Superior temporal gyrus (tissue), 1 donor: ENCODE measurements at regions not wholly inside any gene's neighbourhood (a gene's known extent, or its start where the extent isn't known, plus 50 kb on each side); places are given as distances from the start of the nearest gene placed in this dataset.

Experiments used
- DNase-seq: peaks from one replicate; pipeline ENCODE4 v3.0.0-alpha.2; 2016; ENCODE audit errors: extremely low spot score

DNA sequence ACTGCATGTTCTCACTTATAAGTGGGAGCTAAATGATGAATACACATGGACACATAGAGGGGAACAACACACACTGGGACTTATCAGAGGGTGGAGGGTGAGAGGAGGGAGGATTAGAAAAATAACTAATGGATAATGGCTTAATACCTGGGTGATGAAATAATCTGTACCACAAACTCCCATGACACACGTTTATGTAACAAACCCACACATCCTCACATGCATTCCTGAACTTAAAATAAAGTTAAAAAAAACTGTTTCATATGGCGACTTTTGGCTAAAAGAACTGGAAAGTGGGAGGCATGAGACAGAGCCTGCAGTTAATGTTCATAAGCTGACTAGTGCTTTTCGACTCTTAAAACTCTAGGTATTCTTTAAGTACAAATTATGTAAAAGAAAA is 98.9 kb upstream of the NPFFR2 start:
- DNase-seq: peak; percentile 40

DNA sequence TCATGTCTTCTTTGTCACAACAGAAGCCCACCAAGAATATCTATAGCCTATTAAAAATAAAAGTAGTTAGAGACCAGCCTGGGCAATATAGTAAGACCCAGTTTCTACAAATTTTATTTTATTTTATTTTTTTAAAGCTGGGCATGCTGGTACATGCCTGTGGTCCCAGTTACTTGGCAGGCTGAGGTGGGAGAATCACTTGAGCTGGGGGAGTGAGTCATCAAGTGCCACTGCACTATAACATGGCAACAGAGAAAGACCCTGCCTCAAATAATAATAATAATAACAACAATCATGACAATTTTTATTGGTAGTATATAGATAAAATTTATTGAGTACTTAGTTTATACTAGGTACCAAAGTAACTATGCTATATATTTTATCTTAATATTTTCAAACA is 93.0 kb upstream of the NPFFR2 start:
- no peak for DNase-seq

DNA sequence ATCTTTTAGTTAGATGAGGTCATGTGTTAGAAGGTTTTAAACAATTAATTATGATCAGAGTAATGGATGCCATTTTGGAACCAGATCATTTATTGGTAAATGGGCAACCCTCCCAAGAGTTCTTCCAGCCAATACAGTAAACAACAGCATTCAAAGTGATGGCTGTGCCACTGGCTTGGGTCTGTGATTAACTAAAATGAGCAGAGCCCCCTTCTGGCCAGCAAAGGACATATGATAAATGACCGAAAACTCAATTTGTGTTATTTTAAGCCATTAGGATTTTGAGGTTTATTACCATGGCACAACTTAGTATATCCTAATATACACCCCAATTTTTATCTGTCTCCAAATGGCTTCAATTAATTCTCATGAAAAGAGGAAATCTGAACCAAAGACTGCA is 90.8 kb upstream of the NPFFR2 start:
- DNase-seq: no peak

DNA sequence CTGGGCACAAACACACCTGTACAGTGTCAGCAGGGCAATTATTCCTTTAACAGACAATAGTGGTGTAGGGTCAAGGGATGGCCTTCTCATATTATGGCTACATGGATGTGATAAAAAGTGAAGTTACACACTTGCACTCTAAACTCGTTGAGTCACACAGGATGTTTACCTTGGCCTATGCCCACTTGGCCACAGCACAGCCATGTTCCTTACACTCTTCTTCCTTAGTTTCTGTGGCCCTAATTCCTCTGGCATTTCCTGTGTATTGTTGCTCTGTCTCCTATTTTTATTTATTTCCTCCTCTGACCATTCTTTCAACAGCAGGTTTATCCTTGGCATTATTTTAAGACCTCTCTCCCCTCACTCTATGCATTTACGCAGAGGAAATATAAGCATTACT is 86.8 kb upstream of the NPFFR2 start:
- DNase-seq: no peak

DNA sequence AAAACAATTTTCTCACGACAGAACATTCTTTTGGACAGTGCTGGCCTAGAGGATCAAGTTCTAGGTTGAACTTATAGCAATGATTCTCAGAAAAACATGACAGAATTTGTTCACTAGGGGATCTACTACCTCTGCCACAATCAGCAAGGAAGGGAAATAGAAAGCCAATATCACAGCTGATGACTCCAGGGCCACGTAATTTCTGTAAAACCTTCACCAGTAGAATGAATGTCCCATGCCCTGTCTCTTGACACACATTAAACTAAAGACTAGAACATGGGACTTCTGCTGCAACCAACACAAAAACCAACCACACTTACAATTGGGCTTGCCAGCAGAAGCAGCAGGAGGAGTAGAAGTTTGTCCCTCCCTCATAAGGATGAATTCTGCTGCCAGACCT is 86.0 kb upstream of the NPFFR2 start:
- no peak for DNase-seq

DNA sequence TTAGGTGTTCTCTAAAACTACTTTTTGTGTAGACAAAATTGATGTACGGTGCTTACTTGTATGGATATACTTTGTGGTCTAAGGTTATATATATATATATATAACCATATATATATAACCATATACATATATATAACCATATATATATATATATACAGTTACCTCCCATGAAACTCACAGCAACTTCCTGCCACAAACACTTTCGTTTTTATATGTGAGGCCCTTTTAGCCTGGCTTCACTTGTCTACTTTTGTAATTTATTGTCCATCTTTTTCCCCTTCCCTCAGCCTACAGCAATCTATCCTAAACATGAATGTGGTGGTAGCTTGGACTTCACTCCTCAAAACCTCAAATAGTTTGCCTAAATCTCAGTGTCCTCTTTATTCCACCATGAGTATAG is 72.8 kb upstream of the NPFFR2 start:
- DNase-seq: no peak

DNA sequence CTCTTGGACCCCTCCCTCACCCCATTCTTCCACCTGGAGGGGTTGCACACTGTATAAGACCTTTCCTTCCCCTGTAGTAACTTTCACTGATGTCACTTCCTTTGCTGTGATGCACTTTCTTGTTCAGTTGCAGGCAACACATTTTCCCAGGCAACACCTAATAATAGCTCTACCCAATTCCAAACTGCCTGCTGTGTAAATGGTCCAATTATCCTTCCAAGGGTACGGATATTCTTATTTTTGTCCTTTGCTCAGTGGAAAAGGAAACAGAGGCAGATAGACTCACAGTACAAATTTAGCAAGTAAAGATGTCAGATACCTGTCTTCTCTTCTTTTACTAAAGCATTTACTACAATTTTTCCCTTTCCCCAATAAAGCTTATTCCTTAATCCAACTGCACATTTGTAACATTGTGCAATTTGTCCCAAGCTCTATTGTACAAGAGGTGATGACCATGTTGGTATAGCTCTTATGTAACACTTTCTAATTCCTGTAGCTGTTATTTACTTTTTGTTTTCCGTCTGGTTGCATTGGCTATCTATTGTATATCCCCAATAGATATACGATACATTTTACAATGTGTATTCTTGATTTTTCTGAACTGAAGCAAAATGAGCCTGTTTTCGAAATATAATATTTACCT is 69.1 kb upstream of the NPFFR2 start:
- no peak for DNase-seq

DNA sequence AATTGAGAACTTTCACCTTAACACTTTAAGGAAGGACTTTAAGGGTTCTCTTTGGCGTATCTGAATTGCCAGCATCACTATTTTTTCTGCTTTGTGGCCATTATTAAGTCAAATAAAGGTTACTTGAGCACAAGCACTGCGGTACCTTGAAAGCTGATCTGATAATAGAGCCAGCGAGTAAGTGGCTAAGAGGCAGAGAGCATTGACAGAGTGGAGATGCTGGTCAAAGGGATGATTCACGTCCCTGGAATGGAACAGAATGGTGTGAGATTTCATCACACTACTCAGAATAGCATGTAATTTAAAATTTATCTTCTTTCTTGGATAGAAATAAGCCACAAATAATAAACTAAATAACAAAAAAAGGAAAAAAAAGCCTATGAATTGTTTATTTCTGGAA is 57.1 kb upstream of the NPFFR2 start:
- no peak for DNase-seq

DNA sequence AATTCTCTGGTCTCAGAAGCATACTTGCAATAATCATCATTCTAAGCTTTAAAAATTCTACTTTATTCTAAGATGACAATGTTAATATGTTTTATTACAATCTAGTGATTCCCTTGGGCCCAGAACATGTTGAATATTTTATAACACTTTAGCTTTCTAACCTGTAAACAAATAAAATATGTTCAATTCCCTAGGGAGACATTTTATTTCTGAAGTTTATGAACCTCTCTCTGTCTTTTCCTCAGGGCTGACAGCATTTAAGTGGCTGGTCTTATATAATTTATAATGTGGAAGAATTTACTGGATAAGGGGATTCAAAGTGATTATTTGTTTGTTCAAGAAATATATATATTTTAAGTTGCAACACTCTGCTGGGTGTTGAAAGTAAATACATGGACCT is 55.3 kb upstream of the NPFFR2 start:
- no peak for DNase-seq

DNA sequence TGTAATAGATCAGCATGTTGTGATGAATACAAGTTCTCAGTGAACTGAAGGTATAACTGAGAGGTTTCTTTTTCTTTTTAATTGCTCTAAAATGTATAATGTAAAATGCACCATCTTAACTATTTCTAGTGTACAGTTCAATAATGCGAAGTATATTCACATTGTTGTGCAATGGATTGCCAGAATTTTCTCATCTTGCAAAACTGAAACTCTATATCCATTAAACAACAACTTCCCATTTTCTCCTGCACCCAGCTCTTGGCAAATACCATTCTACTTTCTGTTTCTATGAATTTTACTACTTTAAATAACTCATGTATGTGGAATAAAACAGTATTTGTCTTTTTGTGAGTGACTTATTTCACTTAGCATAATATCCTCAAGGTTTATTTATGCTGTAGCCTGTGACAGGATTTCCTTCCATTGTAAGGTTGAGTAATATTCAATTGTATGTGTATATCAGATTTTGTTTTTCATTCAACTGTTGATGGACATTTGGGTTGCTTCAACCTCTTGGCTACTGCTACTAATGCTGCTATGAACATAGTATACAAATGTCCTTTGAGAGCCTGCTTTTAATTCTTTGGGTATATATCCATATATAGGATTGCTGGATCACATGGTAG is 53.5 kb upstream of the NPFFR2 start:
- DNase-seq: no peak

DNA sequence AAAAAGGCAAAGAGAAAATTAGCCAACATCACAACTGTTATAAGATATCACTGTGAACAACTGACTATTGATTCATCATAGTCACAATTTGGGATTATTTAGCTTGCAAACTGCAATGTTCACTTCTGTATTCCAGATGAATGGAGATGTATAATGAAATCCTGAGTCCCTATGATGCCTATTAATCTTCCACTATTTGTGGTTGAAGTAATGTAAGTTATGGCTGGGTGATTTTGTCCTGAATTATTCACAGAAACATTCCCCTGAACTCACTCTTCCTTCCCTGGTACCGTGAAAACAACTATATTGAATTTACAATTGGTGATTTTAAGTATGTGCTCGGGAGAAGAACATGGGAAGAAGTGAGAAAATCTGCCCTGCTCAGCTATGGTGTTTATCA is 50.8 kb upstream of the NPFFR2 start:
- no peak for DNase-seq
